ENCODE measurements at regions not wholly inside any gene's neighbourhood (a gene's known extent, or its start where the extent isn't known, plus 50 kb on each side); places are given as distances from the start of the nearest gene placed in this dataset.

DNA sequence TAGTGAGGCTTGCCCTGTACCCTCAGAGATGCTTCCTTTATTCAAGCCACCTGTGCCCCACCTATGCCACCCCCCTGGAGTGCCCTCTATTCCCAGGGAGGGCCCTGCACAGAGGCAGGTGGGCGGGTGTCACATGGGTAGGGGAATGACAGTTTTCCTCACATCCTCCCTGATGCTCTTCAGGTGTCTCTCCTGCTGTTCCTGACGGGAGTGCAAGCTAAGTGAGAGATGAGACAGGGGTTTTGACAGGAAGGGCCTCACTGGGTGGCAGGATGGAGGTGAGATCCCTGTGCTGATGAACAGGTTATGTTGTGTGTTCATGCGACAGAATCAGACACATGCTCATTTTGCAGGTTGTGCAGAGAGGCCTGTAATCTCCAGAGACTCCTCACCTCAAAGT lies 164.1 kb upstream of the CHD6 start:
- no peak for TF ChIP-seq SSRP1 (CRISPR knock-in tag; IDR thresholded peaks at IDR 0.05)
- TF ChIP-seq NFIC (IDR thresholded peaks at IDR 0.05; ENCODE audit: low read length): no peak
- TF ChIP-seq, protein P1, sequence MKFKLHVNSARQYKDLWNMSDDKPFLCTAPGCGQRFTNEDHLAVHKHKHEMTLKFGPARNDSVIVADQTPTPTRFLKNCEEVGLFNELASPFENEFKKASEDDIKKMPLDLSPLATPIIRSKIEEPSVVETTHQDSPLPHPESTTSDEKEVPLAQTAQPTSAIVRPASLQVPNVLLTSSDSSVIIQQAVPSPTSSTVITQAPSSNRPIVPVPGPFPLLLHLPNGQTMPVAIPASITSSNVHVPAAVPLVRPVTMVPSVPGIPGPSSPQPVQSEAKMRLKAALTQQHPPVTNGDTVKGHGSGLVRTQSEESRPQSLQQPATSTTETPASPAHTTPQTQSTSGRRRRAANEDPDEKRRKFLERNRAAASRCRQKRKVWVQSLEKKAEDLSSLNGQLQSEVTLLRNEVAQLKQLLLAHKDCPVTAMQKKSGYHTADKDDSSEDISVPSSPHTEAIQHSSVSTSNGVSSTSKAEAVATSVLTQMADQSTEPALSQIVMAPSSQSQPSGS (CRISPR knock-in tag; IDR thresholded peaks at IDR 0.05): no peak
- TF ChIP-seq SIN3A (IDR thresholded peaks at IDR 0.05; ENCODE audit: borderline replicate concordance, low read depth, low read length): no peak
- TF ChIP-seq, protein P2, sequence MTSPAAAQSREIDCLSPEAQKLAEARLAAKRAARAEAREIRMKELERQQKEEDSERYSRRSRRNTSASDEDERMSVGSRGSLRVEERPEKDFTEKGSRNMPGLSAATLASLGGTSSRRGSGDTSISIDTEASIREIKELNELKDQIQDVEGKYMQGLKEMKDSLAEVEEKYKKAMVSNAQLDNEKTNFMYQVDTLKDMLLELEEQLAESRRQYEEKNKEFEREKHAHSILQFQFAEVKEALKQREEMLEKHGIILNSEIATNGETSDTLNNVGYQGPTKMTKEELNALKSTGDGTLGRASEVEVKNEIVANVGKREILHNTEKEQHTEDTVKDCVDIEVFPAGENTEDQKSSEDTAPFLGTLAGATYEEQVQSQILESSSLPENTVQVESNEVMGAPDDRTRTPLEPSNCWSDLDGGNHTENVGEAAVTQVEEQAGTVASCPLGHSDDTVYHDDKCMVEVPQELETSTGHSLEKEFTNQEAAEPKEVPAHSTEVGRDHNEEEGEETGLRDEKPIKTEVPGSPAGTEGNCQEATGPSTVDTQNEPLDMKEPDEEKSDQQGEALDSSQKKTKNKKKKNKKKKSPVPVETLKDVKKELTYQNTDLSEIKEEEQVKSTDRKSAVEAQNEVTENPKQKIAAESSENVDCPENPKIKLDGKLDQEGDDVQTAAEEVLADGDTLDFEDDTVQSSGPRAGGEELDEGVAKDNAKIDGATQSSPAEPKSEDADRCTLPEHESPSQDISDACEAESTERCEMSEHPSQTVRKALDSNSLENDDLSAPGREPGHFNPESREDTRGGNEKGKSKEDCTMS (CRISPR knock-in tag; conservative IDR thresholded peaks at IDR 0.05): no peak
- no peak for TF ChIP-seq ZNF549 (CRISPR knock-in tag; IDR thresholded peaks at IDR 0.05)
- no peak for TF ChIP-seq CEBPB (IDR thresholded peaks at IDR 0.05; ENCODE audit: borderline replicate concordance, low read depth, low read length)
